ENCODE measurements at regions not wholly inside any gene's neighbourhood (a gene's known extent, or its start where the extent isn't known, plus 50 kb on each side); places are given as distances from the start of the nearest gene placed in this dataset.
"Not testable (repeated sequence)": the region's sequence is repeated elsewhere in the genome, so short reads cannot be mapped to it uniquely, and the experiment has no call there.

DNA sequence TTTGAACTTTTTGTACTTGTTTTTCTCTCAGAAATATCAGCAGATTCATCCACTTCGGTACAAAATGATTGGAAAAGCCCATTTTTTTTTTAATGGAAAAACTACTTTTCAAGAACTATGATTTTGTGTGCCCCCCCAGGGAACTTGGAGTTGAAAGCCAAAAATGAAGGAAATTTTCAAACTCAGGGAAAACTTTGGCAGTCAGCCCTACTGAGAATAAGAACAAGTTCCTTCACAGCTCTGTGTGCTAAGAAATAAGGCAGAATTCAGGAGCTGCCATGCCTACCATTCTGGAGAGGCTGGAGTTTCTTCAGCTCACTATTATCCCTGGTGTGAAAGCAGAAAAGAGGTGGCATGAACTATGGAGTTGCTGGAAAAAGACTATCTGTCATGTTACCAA is 226.0 kb upstream of the SLC35G4 start:
- H3K27me3 ChIP-seq (ENCODE audit: control insufficient read depth in 1 of 2, insufficient read depth in 2 of 2, low read length in 2 of 2), result no peaks in the 10 kb centered on the region
- no peaks in the 10 kb centered on the region for H3K36me3 ChIP-seq (ENCODE audit: control insufficient read depth in 2 of 2, insufficient read depth in 2 of 2, low read length in 2 of 2)
- H3K4me1 ChIP-seq (ENCODE audit: control insufficient read depth, insufficient read depth, low read length), result no peaks in the 10 kb centered on the region
- H3K9ac ChIP-seq (ENCODE audit: low read length in 2 of 2), result no peak overlapping the region
- H3K4me3 ChIP-seq (ENCODE audit: low read length in 2 of 2), result no peak overlapping the region
- H3K9me3 ChIP-seq (ENCODE audit: control insufficient read depth in 2 of 2, low read length in 2 of 2), result no peaks in the 10 kb centered on the region
- no peak overlapping the region for H3K27ac ChIP-seq (ENCODE audit: low read length)

DNA sequence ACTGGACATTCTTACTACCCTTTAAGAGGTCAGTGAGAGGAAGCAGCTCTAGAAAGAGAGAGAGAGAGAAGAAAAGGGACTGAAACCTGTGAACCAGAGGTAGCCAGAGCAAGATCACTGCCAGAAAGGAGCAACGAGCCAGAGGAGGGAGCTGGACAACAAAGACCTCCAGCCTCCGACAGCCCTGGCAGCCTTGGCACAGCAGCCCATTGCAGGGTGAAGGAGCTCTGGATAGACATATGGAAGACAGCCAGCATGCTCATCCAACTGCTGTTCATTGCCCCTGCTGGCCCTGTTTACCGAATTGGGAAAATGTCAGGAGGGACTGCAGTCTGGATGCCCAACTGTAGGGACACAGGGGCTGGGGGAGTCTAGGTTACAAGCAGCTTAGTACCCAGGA is 228.4 kb upstream of the SLC35G4 start:
- Histone ChIP-seq H3K36me3 (ENCODE audit: control insufficient read depth in 2 of 2, insufficient read depth in 2 of 2, low read length in 2 of 2) (no peaks in the 10 kb centered on the region), H3K27ac (ENCODE audit: low read length) (no peak overlapping the region), H3K4me3 (ENCODE audit: low read length in 2 of 2) (no peak overlapping the region), H3K9ac (ENCODE audit: low read length in 2 of 2) (no peak overlapping the region), H3K4me1 (ENCODE audit: control insufficient read depth, insufficient read depth, low read length) (no peaks in the 10 kb centered on the region), H3K27me3 (ENCODE audit: control insufficient read depth in 1 of 2, insufficient read depth in 2 of 2, low read length in 2 of 2) (no peaks in the 10 kb centered on the region), H3K9me3 (ENCODE audit: control insufficient read depth in 2 of 2, low read length in 2 of 2) (no peaks in the 10 kb centered on the region)

DNA sequence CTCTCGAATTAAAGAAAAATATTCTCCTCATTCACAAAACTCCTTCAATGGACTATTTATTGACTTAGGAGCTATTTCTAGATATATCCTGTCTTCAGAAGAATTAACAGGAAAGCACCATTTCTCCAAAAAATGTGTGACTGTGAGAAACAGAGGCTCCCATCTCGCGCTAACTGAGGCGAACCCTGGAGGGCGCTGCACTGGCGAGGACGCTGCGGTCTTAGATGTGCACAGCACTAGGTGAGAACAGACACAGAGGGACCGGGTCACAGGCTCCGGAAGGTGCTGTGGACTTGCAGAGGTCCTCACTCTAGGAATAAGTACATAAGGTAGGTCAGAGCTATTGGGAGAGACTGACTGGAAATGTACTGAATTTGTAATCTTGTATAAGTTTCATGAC is 229.7 kb upstream of the SLC35G4 start:
- no peaks in the 10 kb centered on the region for H3K27me3 ChIP-seq (ENCODE audit: control insufficient read depth in 1 of 2, insufficient read depth in 2 of 2, low read length in 2 of 2)
- no peaks in the 10 kb centered on the region for H3K9me3 ChIP-seq (ENCODE audit: control insufficient read depth in 2 of 2, low read length in 2 of 2)
- no peak overlapping the region for H3K27ac ChIP-seq (ENCODE audit: low read length)
- H3K36me3 ChIP-seq (ENCODE audit: control insufficient read depth in 2 of 2, insufficient read depth in 2 of 2, low read length in 2 of 2), result no peaks in the 10 kb centered on the region
- H3K4me1 ChIP-seq (ENCODE audit: control insufficient read depth, insufficient read depth, low read length), result no peaks in the 10 kb centered on the region
- no peak overlapping the region for H3K4me3 ChIP-seq (ENCODE audit: low read length in 2 of 2)
- no peak overlapping the region for H3K9ac ChIP-seq (ENCODE audit: low read length in 2 of 2)

DNA sequence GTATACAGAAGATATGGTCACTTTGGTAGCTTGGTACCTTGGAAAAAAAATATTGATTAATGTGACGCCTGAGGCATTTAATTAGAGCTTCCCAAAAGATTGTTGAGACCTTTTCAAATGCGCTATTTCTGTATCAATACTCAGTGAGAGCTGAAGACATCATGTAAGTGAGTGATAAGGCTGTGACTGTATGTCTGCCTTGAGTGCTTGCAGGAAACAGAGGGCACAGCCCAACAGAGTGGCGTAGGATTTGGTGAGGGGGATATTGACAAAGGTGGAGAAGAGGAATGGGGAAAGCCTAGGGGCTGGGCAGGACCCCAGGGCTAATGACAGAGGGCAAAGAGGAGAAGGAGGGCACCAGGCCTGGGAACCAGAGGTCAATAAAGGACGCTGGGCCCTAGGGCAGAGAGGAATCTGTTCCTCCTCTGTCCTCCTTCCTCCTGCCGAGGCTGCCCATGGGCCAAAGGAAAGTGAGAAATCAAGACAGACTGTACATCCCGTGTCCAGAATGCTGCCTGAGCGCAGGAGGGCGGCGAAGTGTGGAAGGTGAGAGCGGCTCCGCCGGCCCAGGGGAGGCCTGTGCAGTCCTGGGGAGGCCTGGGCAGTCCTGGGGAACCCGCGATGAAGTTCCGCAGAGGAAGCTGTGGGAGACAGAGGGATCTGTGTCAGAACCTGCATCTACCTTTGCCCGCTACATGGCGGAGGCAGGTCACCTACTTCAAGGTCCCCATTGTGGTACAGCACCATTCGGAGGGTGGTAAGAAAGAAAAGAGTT is 228.6 kb upstream of the PIEZO2 start:
- no peaks in the 10 kb centered on the region for H3K27me3 ChIP-seq (ENCODE audit: control insufficient read depth in 1 of 2, insufficient read depth in 2 of 2, low read length in 2 of 2)
- no peaks in the 10 kb centered on the region for H3K4me1 ChIP-seq (ENCODE audit: control insufficient read depth, insufficient read depth, low read length)
- H3K9me3 ChIP-seq (ENCODE audit: control insufficient read depth in 2 of 2, low read length in 2 of 2), result no peaks in the 10 kb centered on the region
- H3K9ac ChIP-seq (ENCODE audit: low read length in 2 of 2), result no peak overlapping the region
- H3K27ac ChIP-seq (ENCODE audit: low read length), result no peak overlapping the region
- H3K36me3 ChIP-seq (ENCODE audit: control insufficient read depth in 2 of 2, insufficient read depth in 2 of 2, low read length in 2 of 2), result no peaks in the 10 kb centered on the region
- no peak overlapping the region for H3K4me3 ChIP-seq (ENCODE audit: low read length in 2 of 2)

DNA sequence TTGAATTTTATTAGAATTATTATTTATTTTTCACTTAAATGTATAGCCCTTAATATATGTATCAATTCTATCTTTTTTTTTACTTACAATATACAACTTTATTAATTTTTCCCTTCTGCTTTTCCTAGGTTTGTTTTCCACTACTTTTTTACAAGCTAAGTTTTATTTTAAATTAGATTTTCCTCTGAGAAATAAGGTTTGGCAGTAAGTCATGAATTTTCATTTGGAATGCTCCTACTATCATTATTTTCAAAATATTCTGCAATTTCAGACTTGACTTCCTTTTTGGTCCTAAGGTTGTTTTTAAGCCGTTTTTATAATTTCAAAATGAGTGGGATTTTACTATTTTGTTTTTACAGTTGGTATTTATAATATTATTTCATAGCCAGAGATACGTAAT is 222.8 kb upstream of the PIEZO2 start:
- no peaks in the 10 kb centered on the region for H3K9me3 ChIP-seq (ENCODE audit: control insufficient read depth in 2 of 2, low read length in 2 of 2)
- no peak overlapping the region for H3K27ac ChIP-seq (ENCODE audit: low read length)
- no peaks in the 10 kb centered on the region for H3K4me1 ChIP-seq (ENCODE audit: control insufficient read depth, insufficient read depth, low read length)
- no peak overlapping the region for H3K4me3 ChIP-seq (ENCODE audit: low read length in 2 of 2)
- H3K36me3 ChIP-seq (ENCODE audit: control insufficient read depth in 2 of 2, insufficient read depth in 2 of 2, low read length in 2 of 2), result no peaks in the 10 kb centered on the region
- no peak overlapping the region for H3K9ac ChIP-seq (ENCODE audit: low read length in 2 of 2)
- no peaks in the 10 kb centered on the region for H3K27me3 ChIP-seq (ENCODE audit: control insufficient read depth in 1 of 2, insufficient read depth in 2 of 2, low read length in 2 of 2)

DNA sequence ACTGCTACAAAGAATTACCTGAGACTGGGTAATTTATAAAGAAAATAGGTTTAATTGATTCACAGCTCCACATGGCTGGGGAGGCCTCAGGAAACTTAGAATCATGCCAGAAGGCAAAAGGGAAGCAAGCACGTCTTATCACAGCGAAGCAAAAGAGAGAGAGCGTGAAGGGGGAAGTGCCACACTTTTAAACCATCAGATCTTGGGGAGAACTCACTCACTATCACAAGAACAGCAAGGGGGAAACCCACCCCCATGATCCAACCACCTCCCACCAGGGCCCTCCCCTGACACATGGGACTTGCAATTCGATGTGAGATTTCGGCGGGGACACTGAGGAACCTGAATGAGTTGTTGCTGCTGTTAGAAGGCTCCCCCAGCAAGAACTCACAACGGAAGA is 220.2 kb upstream of the PIEZO2 start:
- H3K9me3 ChIP-seq (ENCODE audit: control insufficient read depth in 2 of 2, low read length in 2 of 2), result no peaks in the 10 kb centered on the region
- H3K27me3 ChIP-seq (ENCODE audit: control insufficient read depth in 1 of 2, insufficient read depth in 2 of 2, low read length in 2 of 2), result no peaks in the 10 kb centered on the region
- H3K27ac ChIP-seq (ENCODE audit: low read length), result no peak overlapping the region
- H3K36me3 ChIP-seq (ENCODE audit: control insufficient read depth in 2 of 2, insufficient read depth in 2 of 2, low read length in 2 of 2), result no peaks in the 10 kb centered on the region
- H3K4me1 ChIP-seq (ENCODE audit: control insufficient read depth, insufficient read depth, low read length), result no peaks in the 10 kb centered on the region
- no peak overlapping the region for H3K4me3 ChIP-seq (ENCODE audit: low read length in 2 of 2)
- no peak overlapping the region for H3K9ac ChIP-seq (ENCODE audit: low read length in 2 of 2)

DNA sequence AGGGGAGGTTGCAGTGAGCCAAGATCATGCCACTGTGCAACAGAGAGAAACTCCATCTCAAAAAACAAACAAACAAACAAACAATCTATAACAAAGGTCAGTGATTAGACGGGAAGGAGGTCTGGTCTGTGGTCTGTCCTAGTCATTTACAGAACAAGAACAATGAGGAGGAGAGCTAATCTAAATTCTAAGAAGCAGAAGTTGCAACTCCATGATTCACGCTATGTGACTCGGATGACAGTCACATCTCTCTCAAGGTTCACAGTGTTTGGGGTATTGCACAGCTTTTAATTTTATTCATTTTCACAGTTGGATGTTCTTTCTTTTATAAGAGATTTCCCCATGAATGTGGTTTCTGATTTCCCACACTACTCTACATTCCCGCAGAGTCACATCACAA is 218.7 kb upstream of the PIEZO2 start:
- Histone ChIP-seq H3K9me3 (ENCODE audit: control insufficient read depth in 2 of 2, low read length in 2 of 2) (no peaks in the 10 kb centered on the region), H3K27me3 (ENCODE audit: control insufficient read depth in 1 of 2, insufficient read depth in 2 of 2, low read length in 2 of 2) (no peaks in the 10 kb centered on the region), H3K4me1 (ENCODE audit: control insufficient read depth, insufficient read depth, low read length) (no peaks in the 10 kb centered on the region), H3K36me3 (ENCODE audit: control insufficient read depth in 2 of 2, insufficient read depth in 2 of 2, low read length in 2 of 2) (no peaks in the 10 kb centered on the region), H3K4me3 (ENCODE audit: low read length in 2 of 2) (no peak overlapping the region), H3K9ac (ENCODE audit: low read length in 2 of 2) (no peak overlapping the region), H3K27ac (ENCODE audit: low read length) (no peak overlapping the region)

DNA sequence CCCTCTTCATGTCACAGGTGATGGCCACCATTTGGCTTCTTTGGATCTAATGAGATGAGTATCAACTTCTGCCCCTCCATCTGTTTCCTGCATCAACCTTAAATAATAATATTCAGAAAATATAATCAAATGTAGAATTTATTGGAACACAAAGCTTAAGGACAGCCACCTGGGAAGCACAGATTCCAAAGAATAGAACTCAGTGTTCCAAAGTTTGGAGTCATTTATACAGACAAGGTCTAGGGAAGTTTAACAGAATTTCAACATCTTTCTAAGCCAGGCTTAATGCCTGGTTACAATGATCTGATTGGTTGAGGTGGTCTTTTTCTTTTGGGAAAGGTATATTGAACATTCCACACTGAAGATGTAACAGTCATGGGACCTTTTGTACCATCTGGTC is 218.0 kb upstream of the PIEZO2 start:
- no peaks in the 10 kb centered on the region for H3K9me3 ChIP-seq (ENCODE audit: control insufficient read depth in 2 of 2, low read length in 2 of 2)
- H3K27ac ChIP-seq (ENCODE audit: low read length), result no peak overlapping the region
- no peaks in the 10 kb centered on the region for H3K27me3 ChIP-seq (ENCODE audit: control insufficient read depth in 1 of 2, insufficient read depth in 2 of 2, low read length in 2 of 2)
- H3K36me3 ChIP-seq (ENCODE audit: control insufficient read depth in 2 of 2, insufficient read depth in 2 of 2, low read length in 2 of 2), result no peaks in the 10 kb centered on the region
- no peak overlapping the region for H3K9ac ChIP-seq (ENCODE audit: low read length in 2 of 2)
- no peaks in the 10 kb centered on the region for H3K4me1 ChIP-seq (ENCODE audit: control insufficient read depth, insufficient read depth, low read length)
- no peak overlapping the region for H3K4me3 ChIP-seq (ENCODE audit: low read length in 2 of 2)

DNA sequence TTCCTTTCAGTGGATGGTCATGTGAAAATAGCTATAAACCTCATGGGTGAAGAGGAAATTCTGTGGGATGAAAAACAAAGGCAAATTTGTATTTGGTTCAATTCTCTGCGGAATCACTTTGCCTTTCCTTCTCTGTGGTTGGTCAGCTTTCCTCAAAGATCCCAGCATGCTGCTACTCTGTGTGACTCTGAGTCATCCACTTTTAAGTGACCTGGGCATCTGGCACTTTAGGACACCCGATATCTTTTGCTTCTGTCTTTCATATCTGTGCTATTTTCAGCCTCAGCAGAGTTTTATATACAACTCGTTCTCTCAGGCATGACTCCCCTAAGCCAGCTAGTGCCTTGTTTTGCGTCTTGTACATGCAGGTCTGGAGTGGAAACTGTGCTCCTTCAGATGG is 217.0 kb upstream of the PIEZO2 start:
- Histone ChIP-seq H3K27ac (ENCODE audit: low read length) (no peak overlapping the region), H3K4me3 (ENCODE audit: low read length in 2 of 2) (no peak overlapping the region), H3K9me3 (ENCODE audit: control insufficient read depth in 2 of 2, low read length in 2 of 2) (no peaks in the 10 kb centered on the region), H3K27me3 (ENCODE audit: control insufficient read depth in 1 of 2, insufficient read depth in 2 of 2, low read length in 2 of 2) (no peaks in the 10 kb centered on the region), H3K9ac (ENCODE audit: low read length in 2 of 2) (no peak overlapping the region), H3K36me3 (ENCODE audit: control insufficient read depth in 2 of 2, insufficient read depth in 2 of 2, low read length in 2 of 2) (no peaks in the 10 kb centered on the region), H3K4me1 (ENCODE audit: control insufficient read depth, insufficient read depth, low read length) (no peaks in the 10 kb centered on the region)

DNA sequence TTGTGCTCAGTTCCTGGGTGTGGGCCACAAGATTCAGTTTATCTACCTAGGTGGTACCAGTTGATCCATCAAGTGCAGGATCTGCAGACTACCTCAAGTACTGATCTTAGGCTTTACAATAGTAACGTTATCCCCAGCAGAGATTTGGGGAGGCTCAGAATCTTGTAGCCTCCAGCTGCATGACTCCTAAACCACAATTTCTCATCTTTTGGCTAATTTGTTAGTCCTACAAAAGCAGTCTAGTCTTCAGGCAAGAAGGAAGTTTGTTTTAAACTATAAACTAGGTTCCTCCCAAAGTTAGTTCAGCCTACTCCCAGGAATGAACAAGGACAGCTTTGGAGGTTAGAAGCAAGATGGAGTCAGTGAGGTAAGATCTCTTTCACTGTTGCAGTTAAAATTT is 213.5 kb upstream of the PIEZO2 start:
- no peaks in the 10 kb centered on the region for H3K9me3 ChIP-seq (ENCODE audit: control insufficient read depth in 2 of 2, low read length in 2 of 2)
- no peaks in the 10 kb centered on the region for H3K36me3 ChIP-seq (ENCODE audit: control insufficient read depth in 2 of 2, insufficient read depth in 2 of 2, low read length in 2 of 2)

DNA sequence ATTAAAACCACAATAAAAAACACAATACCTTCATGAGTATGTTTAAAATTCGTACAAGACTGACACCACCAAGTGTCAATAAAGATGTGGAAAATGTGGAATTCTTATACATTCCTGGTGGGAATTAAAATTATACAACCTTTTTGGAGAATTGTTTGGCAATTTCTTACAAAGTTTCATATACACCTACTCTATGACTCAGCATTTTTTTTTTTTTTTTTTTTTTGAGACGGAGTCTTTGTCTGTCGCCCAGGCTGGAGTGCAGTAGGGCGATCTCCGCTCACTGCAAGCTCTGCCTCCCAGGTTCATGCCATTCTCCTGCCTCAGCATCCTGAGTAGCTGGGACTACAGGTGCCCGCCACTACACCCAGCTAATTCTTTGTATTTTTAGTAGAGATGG is 212.5 kb upstream of the PIEZO2 start:
- H3K27ac ChIP-seq (ENCODE audit: low read length); H3K27me3 ChIP-seq (ENCODE audit: control insufficient read depth in 1 of 2, insufficient read depth in 2 of 2, low read length in 2 of 2); H3K9ac ChIP-seq (ENCODE audit: low read length in 2 of 2); H3K36me3 ChIP-seq (ENCODE audit: control insufficient read depth in 2 of 2, insufficient read depth in 2 of 2, low read length in 2 of 2); H3K4me1 ChIP-seq (ENCODE audit: control insufficient read depth, insufficient read depth, low read length); H3K9me3 ChIP-seq (ENCODE audit: control insufficient read depth in 2 of 2, low read length in 2 of 2); H3K4me3 ChIP-seq (ENCODE audit: low read length in 2 of 2): not testable (repeated sequence)

More for the DNA sequence above, 213.5 kb upstream of the PIEZO2 start:
- Histone ChIP-seq H3K4me3 (ENCODE audit: low read length in 2 of 2) (no peak overlapping the region), H3K27me3 (ENCODE audit: control insufficient read depth in 1 of 2, insufficient read depth in 2 of 2, low read length in 2 of 2) (no peaks in the 10 kb centered on the region), H3K27ac (ENCODE audit: low read length) (no peak overlapping the region), H3K9ac (ENCODE audit: low read length in 2 of 2) (no peak overlapping the region), H3K4me1 (ENCODE audit: control insufficient read depth, insufficient read depth, low read length) (no peaks in the 10 kb centered on the region)

All from stomach smooth muscle (tissue), 2 donors.